ENCODE measurements at regions not wholly inside any gene's neighbourhood (a gene's known extent, or its start where the extent isn't known, plus 50 kb on each side); places are given as distances from the start of the nearest gene placed in this dataset.

- no peak for TF ChIP-seq TEAD4 (IDR thresholded peaks at IDR 0.05; ENCODE audit: low read depth, low read length)
- TF ChIP-seq RXRA (IDR thresholded peaks at IDR 0.05; ENCODE audit: insufficient read depth, low read depth, low read length): no peak
- no peak for TF ChIP-seq YY1 (IDR thresholded peaks at IDR 0.05; ENCODE audit: low read depth, low read length)
- no peak for TF ChIP-seq CTCF (IDR thresholded peaks at IDR 0.05; ENCODE audit: control extremely low read depth in 1 of 3, insufficient read depth in 1 of 3, low read depth in 1 of 3, low read length in 3 of 3)
- TF ChIP-seq POLR2A (IDR thresholded peaks at IDR 0.05; ENCODE audit: control extremely low read depth in 1 of 2, low read depth in 2 of 2, low read length in 2 of 2): no peak
These were observed 227.1 kb downstream of the MYCN start for GRCh38 chr2:16167451-16167861.

Data from H1 (cell line).